Stimulated activated CD4-positive, alpha-beta T cell treated with anti-CD3 and anti-CD28 coated beads, Interleukin-2, amount 100 ng/mL, for 4 hours (primary cell): ENCODE measurements at regions not wholly inside any gene's neighbourhood (a gene's known extent, or its start where the extent isn't known, plus 50 kb on each side); places are given as distances from the start of the nearest gene placed in this dataset.
"Not testable (repeated sequence)": the region's sequence is repeated elsewhere in the genome, so short reads cannot be mapped to it uniquely, and the experiment has no call there.

Experiments
- DNase-seq: peaks from one replicate; pipeline ENCODE4 v3.0.0-alpha.2; 2020; ENCODE audit warnings: low read depth

DNA sequence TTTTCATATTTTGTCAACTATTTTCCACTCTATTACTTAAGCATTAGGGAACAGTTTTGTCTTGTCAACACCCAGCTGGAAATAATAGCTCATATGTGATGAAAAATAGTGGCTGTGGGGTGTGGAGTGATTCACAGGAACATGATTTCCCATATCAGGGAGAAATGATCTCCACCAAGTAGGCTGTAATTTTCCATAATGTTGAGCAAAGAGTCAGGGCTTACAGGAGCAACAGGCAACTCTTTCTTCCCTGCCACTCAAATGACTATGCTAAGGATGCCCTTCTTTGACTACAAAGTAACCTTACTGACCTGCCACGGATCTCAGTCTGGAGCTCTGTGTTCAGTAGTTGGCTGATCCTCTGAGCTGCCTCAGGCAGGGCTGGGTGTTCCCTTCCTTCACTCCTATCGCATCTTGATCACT, 90.0 kb upstream of the GATB start:
- no peak for DNase-seq

DNA sequence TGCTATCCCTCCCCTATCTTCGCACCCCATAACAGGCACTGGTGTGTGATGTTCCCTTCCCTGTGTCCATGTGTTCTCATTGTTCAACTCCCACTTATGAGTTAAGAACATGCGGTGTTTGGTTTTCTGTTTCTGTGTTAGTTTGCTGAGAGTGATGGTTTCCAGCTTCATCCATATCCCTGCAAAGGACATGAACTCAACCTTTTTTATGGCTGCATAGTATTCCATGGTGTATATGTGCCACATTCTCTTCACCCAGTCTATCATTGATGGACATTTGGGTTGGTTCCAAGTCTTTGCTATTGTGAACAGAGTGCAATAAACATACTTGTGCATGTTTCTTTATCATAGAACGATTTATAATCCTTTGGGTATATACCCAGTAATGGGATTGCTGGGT, 84.7 kb upstream of the GATB start:
- DNase-seq, result not testable (repeated sequence)

DNA sequence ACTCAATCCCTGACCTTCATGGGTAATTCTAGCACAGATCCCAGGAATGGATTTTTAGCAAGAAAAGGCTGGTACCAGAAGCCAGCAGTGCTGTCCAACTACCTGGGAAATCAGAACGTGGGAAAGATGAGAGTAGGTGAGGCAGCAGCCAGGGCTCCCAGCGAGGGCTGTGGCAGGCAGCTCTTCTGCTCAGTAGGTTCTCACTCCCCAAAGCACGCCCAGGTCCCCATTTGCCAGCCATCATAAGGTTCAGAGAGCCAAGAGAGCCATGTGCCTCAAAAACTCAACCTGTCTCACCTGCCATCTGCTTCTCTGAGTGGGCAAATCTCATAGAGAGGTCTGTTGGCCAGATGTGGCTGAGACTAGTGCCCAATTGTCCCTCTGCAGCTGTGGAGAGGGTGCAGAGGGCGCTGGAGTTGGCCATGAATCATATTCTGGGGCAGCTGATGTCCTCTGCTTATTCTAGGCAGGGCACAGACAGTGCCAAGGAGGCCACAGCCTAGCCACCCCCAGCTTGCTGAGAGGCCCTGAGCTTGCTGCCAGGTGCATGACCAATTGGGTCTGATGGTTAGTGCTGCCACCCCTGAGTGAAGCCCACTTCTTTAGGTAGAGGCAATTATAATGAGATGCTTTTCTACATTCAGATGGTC, 81.7 kb upstream of the GATB start:
- no peak for DNase-seq

- no peak for DNase-seq
Measured at GRCh38 chr4:151841107-151841506, 80.3 kb upstream of the GATB start.

GRCh38 chr4:151835467-151835866, 74.7 kb upstream of the GATB start:
- no peak for DNase-seq

DNA sequence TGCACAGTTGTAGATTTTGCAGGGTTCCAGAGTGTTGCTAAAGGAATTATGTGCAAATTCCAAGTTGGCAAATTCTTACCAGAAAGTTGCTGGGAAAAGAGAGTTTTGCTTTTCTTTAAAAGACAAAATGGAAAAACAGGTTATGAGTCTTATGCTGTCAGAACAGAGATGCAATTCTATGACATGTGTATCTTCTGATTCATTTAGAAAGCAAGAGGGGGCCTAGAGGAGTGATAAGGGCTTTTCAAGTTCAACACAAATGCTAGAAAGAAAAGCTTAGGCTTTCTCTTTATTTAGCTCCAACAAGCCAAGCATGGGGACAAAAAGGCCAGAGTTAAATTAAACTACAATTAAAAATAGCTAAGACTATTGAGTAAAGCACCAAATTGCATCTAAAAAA, 72.4 kb upstream of the GATB start:
- no peak for DNase-seq

DNA sequence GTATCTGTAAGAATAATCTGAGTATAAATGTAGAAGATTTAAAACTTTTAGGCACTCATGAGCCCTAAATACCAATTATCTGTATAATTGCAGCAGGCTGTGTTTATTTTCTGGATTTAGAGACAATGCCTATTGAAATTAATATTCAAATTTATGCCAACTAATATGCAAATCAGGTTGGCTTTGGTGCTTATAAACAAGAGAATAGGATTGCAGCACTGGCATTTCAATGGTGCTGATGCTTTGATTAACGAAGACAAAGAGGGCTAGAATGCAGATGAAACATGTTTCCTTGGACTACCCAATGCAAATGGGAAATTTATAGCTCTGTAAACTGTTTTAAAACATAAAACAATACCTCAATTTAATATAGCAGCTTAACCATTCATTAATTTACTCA, 70.7 kb upstream of the GATB start:
- no peak for DNase-seq

- DNase-seq, result no peak
Measured at GRCh38 chr4:151830168-151830567, 69.4 kb upstream of the GATB start.

GRCh38 chr4:151829309-151829708, 68.5 kb upstream of the GATB start:
- DNase-seq, result no peak

GRCh38 chr4:151824656-151825055, 63.8 kb upstream of the GATB start:
- no peak for DNase-seq

GRCh38 chr4:151822331-151822730, 61.5 kb upstream of the GATB start:
- DNase-seq, result no peak

- DNase-seq, result no peak
Measured at GRCh38 chr4:151820004-151820403, 59.2 kb upstream of the GATB start.

- DNase-seq, result no peak
Measured at GRCh38 chr4:151811403-151811802, 50.6 kb upstream of the GATB start.
